HepG2 (cell line): ENCODE measurements at regions not wholly inside any gene's neighbourhood (a gene's known extent, or its start where the extent isn't known, plus 50 kb on each side); places are given as distances from the start of the nearest gene placed in this dataset.

Experiments used
- DPF2 ChIP-seq: sonication (generic); formaldehyde crosslinking; IDR thresholded peaks from 2 replicates; pipeline ENCODE4 v1.4.0; 2020; ENCODE audit warnings: mild to moderate bottlenecking, low read depth, missing genetic modification reagents, borderline replicate concordance
- ETV5 ChIP-seq: IDR thresholded peaks from 2 replicates; pipeline ENCODE4 v1.6.1; 2018; ENCODE audit warnings: missing biosample characterization, missing genetic modification reagents, inconsistent platforms, borderline replicate concordance
- FOXO1 ChIP-seq: sonication (generic); formaldehyde crosslinking; IDR thresholded peaks from 2 replicates; pipeline ENCODE4 v1.4.0; 2020; ENCODE audit warnings: missing genetic modification reagents
- GABPA ChIP-seq, 2 experiments: IDR thresholded peaks; 2 replicates each; pipeline ENCODE4 v1.6.1; 2011 to 2016; ENCODE audit warnings: low read depth in 2 of 2, low read length in 1 of 2, missing biosample characterization in 1 of 2, missing genetic modification characterization in 1 of 2
- HDAC2 ChIP-seq: sonication (generic); formaldehyde crosslinking; IDR thresholded peaks from 2 replicates; pipeline ENCODE4 v1.4.0; 2020; ENCODE audit warnings: missing genetic modification reagents
- IRF9 ChIP-seq: sonication (generic); formaldehyde crosslinking; IDR thresholded peaks from 2 replicates; pipeline ENCODE4 v1.8.0; 2022; ENCODE audit warnings: missing genetic modification reagents, mild to moderate bottlenecking, borderline replicate concordance
- MED8 ChIP-seq: sonication (generic); formaldehyde crosslinking; IDR thresholded peaks from 2 replicates; pipeline ENCODE4 v1.8.1; 2023; ENCODE audit warnings: mild to moderate bottlenecking, missing genetic modification reagents; ENCODE audit not compliant: insufficient replicate concordance
- PLRG1 ChIP-seq: fragments of 450-650 bp; conservative IDR thresholded peaks from 2 replicates; pipeline ENCODE4 v1.6.1; 2016
- REL ChIP-seq: sonication (generic); formaldehyde crosslinking; conservative IDR thresholded peaks from 2 replicates; pipeline ENCODE4 v1.8.0; 2022; ENCODE audit warnings: mild to moderate bottlenecking, missing genetic modification reagents, moderate library complexity
- ZFP37 ChIP-seq: sonication (generic); formaldehyde crosslinking; IDR thresholded peaks from 2 replicates; pipeline ENCODE4 v1.4.0; 2020; ENCODE audit warnings: missing genetic modification reagents, borderline replicate concordance
- ZFP91 ChIP-seq: sonication (generic); formaldehyde crosslinking; IDR thresholded peaks from 2 replicates; pipeline ENCODE4 v1.9.0; 2022; ENCODE audit warnings: missing genetic modification reagents, mild to moderate bottlenecking, borderline replicate concordance
- ZHX1 ChIP-seq: sonication (generic); formaldehyde crosslinking; IDR thresholded peaks from 2 replicates; pipeline ENCODE4 v1.8.1; 2022; ENCODE audit warnings: low read depth, mild to moderate bottlenecking, missing genetic modification reagents
- ZNF33B ChIP-seq: sonication (generic); formaldehyde crosslinking; IDR thresholded peaks from 2 replicates; pipeline ENCODE4 v1.5.1; 2020; ENCODE audit warnings: mild to moderate bottlenecking, missing genetic modification reagents
- ZNF414 ChIP-seq: sonication (generic); formaldehyde crosslinking; IDR thresholded peaks from 2 replicates; pipeline ENCODE4 v1.5.0; 2020; ENCODE audit warnings: missing genetic modification reagents
- ZNF501 ChIP-seq: sonication (generic); formaldehyde crosslinking; IDR thresholded peaks from 2 replicates; pipeline ENCODE4 v1.5.1; 2020; ENCODE audit warnings: mild to moderate bottlenecking, moderate library complexity, missing genetic modification reagents
- ZNF547 ChIP-seq: sonication (generic); formaldehyde crosslinking; IDR thresholded peaks from 2 replicates; pipeline ENCODE4 v1.5.1; 2020; ENCODE audit warnings: mild to moderate bottlenecking, missing genetic modification reagents
- ZNF607 ChIP-seq: sonication (generic); formaldehyde crosslinking; IDR thresholded peaks from 2 replicates; pipeline ENCODE4 v1.5.1; 2020; ENCODE audit warnings: missing genetic modification reagents, mild to moderate bottlenecking, borderline replicate concordance
- ZNF724P ChIP-seq: sonication (generic); formaldehyde crosslinking; IDR thresholded peaks from 2 replicates; pipeline ENCODE4 v1.8.0; 2022; ENCODE audit warnings: missing genetic modification reagents, borderline replicate concordance
- ZNF800 ChIP-seq: sonication (generic); formaldehyde crosslinking; IDR thresholded peaks from 2 replicates; pipeline ENCODE4 v1.4.0; 2020; ENCODE audit warnings: missing genetic modification reagents
- ZSCAN30 ChIP-seq: sonication (generic); formaldehyde crosslinking; IDR thresholded peaks from 2 replicates; pipeline ENCODE4 v1.5.0; 2020; ENCODE audit warnings: mild to moderate bottlenecking, missing genetic modification reagents

GRCh38 chr15:69591905-69592508, 139.4 kb downstream of the RPLP1 start (continued):
- TF ChIP-seq ZHX1 (no peak), FOXO1 (peak; percentile 81), ZNF547 (no peak), MED8 (CRISPR knock-in tag) (no peak), ETV5 (peak; percentile 75; the same call in 1 of the 2 replicates), DPF2 (CRISPR knock-in tag) (no peak), ZNF414 (CRISPR knock-in tag) (no peak), GABPA (IDR thresholded peaks at IDR 0.05; ENCODE audit: low read depth, low read length) (no peak), GABPA (CRISPR knock-in tag; IDR thresholded peaks at IDR 0.05; ENCODE audit: low read depth) (peak; percentile 37; the same call in 1 of the 2 replicates), ZNF501 (no peak), ZNF607 (CRISPR knock-in tag) (no peak), ZNF800 (CRISPR knock-in tag) (no peak), HDAC2 (CRISPR knock-in tag) (peak; percentile 99), REL (CRISPR knock-in tag) (no peak), ZNF724P (CRISPR knock-in tag) (no peak), IRF9 (CRISPR knock-in tag) (no peak), ZNF33B (CRISPR knock-in tag) (no peak), ZFP37 (CRISPR knock-in tag) (no peak), PLRG1 (no peak), ZFP91 (CRISPR knock-in tag) (no peak), ZSCAN30 (CRISPR knock-in tag) (no peak)
